GM19467 (cell line): ENCODE measurements at regions not wholly inside any gene's neighbourhood (a gene's known extent, or its start where the extent isn't known, plus 50 kb on each side); places are given as distances from the start of the nearest gene placed in this dataset.
"Not testable (repeated sequence)": the region's sequence is repeated elsewhere in the genome, so short reads cannot be mapped to it uniquely, and the experiment has no call there.

Experiments used
- ATAC-seq: cut with Tn5 transposase; IDR thresholded peaks from one replicate; pipeline ENCODE4 v1.9.1; 2021; ENCODE audit warnings: mild to moderate bottlenecking, moderate library complexity; ENCODE audit not compliant: unreplicated experiment

DNA sequence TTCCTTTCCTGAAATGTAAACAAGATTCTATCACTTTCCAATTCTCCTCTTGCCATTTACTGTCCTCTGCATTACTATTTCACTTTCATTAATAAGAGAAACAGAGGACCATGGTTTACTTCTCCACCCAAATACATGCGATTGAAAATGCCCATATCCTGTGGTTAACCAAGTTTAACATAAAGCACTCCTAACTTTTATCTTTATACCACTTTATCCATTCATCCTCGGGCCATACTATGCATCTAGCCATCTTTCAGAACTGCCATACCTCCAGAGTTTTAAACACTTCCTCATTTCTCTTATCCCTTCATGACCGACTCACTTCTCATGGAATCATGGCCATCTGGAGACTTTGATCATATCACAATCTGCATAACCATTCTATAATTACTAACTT is 1182.3 kb downstream of the CNTNAP5 start:
- ATAC-seq: no peak

- ATAC-seq: no peak
Observed at GRCh38 chr2:125216321-125216720, 1191.2 kb downstream of the CNTNAP5 start.

DNA sequence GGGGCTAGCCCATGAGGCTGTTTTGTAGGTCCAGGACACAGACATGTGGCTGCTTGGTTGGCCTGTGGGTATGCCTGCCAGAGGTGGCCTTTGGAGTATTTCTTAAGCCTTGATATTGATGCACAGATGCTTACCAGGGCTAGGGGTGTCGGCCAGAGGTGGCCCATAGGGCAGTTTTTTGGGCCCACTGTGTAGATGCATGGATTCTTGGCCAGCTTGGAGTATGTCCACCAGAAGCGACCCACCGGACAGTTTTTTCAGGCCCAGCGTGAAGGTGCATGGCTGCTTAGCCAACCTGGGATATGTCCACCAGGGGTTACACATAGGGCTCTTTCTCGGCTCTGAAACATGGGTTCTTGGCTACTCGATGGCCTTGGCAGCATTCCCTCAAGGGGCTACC is 1199.1 kb downstream of the CNTNAP5 start:
- no peak for ATAC-seq

DNA sequence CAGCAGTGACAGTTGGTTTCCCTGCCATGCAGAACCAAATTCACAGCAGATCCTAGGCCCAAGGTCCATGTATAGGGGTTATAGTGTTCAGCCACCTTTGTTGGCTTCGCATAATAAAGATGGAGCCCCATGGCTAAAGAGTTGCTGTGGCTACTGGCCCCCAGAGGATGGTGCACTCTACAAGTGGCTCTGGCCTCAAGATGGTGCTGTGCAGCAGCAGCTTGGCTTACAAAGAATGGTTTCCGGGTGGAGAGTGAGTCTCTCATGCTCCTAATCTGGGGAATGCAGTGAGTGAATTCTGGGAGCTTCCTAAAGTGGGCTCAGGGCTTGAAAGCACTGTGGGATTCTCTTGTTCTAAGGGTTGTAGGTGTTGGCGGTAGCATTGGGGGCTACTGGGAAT is 1199.7 kb downstream of the CNTNAP5 start:
- no peak for ATAC-seq

DNA sequence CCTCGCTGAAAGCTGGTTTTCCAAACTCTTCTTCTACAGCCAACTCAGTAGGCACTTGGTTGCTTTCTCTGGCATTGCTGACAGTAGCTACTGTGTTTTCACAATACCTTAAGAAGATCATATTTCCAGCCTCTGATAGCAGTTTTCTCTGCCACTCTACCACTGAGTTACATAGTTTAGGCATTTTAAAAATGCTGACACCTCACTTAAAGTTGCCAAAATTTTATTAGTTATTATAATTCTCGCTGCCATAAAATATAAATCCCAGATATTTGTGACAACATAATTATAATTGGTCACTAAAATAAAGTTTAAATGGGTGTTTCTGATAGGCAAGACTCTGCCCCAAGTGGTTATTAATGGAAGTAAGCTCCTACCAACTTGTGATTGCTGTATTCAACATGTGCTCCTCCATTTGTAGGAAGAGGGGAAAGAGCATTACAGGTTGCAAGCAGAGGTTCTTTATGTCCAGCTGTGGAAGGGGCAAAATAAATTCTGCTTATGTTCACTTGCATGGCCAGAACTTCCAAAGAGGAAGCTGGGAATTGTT is 1202.8 kb downstream of the CNTNAP5 start:
- ATAC-seq: no peak

DNA sequence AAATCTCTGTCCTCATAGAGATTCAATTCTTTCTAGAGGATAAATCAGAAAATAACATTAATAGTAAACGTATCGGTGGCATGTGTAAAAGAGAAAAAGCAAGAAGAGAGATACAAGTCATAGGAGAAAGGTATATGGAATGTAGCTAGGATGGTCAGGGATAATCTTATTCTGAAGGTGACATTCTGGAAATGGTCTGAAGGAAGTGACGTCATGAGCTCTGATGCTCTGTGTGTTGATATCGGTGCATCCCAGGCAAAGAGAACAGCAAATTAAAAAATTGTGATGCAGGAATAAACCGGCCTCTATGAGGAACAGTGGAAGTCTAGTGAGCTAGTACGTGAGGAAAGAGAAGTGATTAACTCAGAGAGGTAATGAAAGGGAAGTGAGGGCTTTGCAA is 1215.8 kb downstream of the CNTNAP5 start:
- ATAC-seq: no peak

- ATAC-seq: no peak
Observed at GRCh38 chr2:125243074-125243473, 1218.0 kb downstream of the CNTNAP5 start.

- no peak for ATAC-seq
Observed at GRCh38 chr2:125254010-125254409, 1228.9 kb downstream of the CNTNAP5 start.

GRCh38 chr2:125259451-125259850 is 1234.4 kb downstream of the CNTNAP5 start:
- ATAC-seq: no peak

DNA sequence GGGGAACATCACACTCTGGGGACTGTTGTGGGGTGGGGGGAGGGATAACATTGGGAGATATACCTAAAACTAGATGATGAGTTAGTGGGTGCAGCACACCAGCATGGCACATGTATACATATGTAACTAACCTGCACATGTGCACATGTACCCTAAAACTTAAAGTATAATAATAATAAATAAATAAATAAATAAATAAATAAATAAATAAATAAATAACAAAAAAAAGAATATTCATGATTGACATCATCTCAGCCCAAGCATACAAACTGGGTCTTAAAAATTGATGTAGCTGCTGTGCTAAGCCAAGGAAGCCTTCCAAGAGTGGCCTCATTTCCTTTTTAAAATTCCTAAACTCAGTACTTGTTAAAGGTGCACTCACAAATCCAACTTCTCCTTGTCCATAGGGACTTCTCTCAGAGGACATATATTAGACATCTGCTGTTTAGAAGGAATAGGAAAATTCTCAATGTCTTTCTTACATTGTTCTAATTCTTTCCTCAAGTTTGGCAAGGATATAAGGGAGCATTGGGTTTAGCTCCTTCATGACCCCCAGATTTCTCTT is 1235.4 kb downstream of the CNTNAP5 start:
- ATAC-seq: not testable (repeated sequence)

- no peak for ATAC-seq
Observed at GRCh38 chr2:125264453-125264852, 1239.4 kb downstream of the CNTNAP5 start.

DNA sequence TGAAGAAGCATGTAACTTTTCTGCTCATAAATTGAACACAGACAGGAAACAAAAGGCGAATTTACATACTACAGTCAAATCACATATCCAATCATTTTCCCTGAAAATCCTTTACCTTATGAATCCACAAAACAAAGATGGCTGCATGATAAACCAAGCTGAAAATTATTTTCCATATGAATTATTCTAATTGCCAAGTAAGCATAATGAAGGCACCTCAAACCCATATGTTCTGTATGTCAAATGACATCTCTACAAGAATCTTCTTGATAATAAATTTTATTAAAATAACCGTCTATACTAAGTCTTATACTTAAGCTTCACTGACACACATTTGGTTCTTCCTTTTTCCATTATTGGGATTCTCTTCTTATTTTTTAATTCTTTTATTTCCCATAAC is 1242.6 kb downstream of the CNTNAP5 start:
- no peak for ATAC-seq

- no peak for ATAC-seq
Observed at GRCh38 chr2:125272651-125273050, 1247.6 kb downstream of the CNTNAP5 start.

DNA sequence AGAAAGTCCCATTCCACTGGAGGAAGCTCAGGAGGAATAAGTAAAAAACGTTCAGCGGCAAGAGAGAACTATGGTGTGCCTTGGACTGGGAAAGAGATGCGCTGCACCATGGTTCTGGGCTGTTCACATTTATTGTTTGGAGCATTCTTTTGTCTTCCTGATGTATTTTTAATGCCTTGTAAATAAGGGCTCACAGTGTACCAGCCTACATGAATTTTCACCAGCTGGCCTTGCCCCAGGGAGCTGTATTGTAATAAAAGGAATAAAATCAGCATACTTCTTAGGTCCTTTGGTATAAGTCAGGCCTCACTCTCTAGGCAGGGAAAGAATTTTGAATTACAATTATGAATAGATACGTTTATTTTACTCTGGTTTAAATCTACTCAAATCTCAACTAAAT is 1249.6 kb downstream of the CNTNAP5 start:
- no peak for ATAC-seq

DNA sequence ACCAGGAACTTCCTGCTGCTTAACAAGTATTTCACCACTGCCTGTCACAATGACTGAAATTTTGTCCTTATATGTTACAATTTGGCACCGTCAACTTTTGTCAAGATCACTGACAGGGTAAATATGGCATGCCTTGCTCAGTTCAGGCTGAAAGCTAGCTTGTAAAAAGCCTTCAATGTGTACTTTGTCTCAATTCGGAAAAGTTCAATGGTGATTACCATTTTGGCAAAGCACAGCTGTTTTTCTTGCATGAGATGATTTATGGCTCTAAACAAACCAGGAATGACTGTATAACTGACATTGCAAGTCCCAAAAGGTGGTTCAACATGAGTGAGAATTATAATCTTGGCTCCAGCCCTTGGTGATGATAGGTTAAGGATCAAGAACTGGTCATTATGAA is 1255.2 kb downstream of the CNTNAP5 start:
- ATAC-seq: no peak

GRCh38 chr2:125281242-125281641 is 1256.2 kb downstream of the CNTNAP5 start:
- no peak for ATAC-seq

- ATAC-seq: no peak
Observed at GRCh38 chr2:125296742-125297141, 1271.7 kb downstream of the CNTNAP5 start.

DNA sequence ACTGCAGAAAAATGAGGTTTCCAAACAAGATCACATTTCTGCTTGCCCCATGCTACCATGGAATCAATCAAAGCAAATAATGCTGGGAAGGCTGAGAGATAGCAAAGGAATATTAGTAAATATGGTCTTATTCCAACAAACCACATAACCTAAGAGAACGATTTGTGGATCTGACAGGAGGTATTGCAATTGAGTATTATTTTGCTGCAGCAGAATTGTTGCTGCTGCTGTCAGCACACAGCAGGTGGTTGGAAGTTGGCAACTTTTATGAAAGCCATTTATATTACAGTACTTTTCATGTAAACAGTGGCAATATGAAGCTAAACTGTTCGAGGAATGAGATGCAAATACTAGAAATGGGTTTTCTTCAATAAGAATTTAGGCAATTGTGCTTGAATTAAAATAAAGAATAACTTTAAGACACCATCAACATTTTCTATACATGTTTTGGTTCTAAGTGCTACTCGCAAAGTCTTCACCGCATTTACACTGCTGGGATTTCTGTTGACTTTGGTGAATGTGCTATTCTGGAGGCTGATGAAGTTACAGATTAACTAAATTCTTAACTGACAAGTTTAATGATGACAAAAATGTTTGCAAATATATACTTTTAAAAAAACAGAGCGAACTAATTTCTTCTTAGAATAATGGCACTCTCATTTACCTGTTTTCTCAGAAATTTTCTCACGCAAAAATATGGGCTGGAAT is 1285.7 kb downstream of the CNTNAP5 start:
- ATAC-seq: no peak

- no peak for ATAC-seq
Observed at GRCh38 chr2:125312342-125312741, 1287.3 kb downstream of the CNTNAP5 start.

- no peak for ATAC-seq
Observed at GRCh38 chr2:125313806-125314205, 1288.7 kb downstream of the CNTNAP5 start.

- ATAC-seq: no peak
Observed at GRCh38 chr2:125318740-125319139, 1293.7 kb downstream of the CNTNAP5 start.

DNA sequence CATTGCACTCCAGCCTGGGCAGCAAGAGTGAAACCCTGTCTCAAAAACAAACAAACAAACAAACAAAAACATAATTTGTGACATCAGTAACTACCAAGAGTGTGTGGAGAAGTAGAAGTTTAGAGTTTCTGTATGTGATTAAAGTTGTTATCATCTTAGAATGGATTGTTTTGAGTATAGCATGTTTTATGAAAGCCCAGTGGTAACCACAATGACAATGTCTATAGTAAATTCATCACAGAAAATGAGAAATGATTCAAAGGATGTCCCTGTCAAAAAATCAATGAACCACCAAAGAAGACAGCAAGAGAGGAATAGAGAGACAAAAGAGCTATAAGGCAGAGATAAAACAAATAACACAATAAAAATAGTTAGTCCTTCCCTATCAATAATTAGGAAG is 1299.2 kb downstream of the CNTNAP5 start:
- no peak for ATAC-seq

DNA sequence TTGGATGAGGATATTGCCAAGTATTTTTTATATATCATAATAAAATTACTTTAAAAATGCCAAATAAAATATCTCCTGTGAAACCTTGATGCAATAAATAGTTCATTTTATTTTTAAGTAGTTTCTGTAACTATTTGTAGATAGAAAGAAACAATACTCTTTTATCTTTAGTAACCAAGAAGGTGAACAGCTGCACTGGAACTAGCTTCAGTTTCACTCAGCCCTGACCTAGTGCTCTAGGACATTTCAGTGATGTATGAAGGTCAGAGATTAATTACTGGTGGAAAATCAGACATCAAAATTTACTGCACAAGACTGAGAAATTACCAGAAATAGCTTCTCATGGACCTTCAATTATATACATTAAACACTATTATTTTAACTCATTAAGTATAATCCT is 1305.0 kb downstream of the CNTNAP5 start:
- peak; percentile 65 for ATAC-seq
